CD8-positive, alpha-beta memory T cell (primary cell): ENCODE measurements at regions not wholly inside any gene's neighbourhood (a gene's known extent, or its start where the extent isn't known, plus 50 kb on each side); places are given as distances from the start of the nearest gene placed in this dataset.

Source experiments
- CTCF ChIA-PET: fragments of 350-600 bp; sonication (Branson Sonifier 250); formaldehyde crosslinking; loops from one replicate; lab custom pipeline; 2021; ENCODE audit warnings: antibody characterized with exemption; lab: Charles Lee
- POLR2A ChIA-PET: fragments of 350-600 bp; sonication (Branson Sonifier 250); formaldehyde crosslinking; loops from one replicate; lab custom pipeline; 2021; ENCODE audit warnings: antibody characterized with exemption; lab: Charles Lee
- DNase-seq, 5 donors: peaks; one replicate each; pipeline versions ENCODE4 v3.0.0 to v3.0.0-alpha.2; 2020 to 2022; ENCODE audit warnings: mixed read lengths in 1 of 5
- H3K27ac ChIP-seq: one replicate; pipeline ENCODE4 v1.7.0; 2013; ENCODE audit warnings: low read depth, mild to moderate bottlenecking, low read length, moderate library complexity
- H3K27me3 ChIP-seq: 2 replicates; pipeline ENCODE4 v1.7.0; 2013; ENCODE audit warnings: low read length, mild to moderate bottlenecking; ENCODE audit not compliant: insufficient read depth, poor library complexity, severe bottlenecking
- H3K36me3 ChIP-seq: 2 replicates; pipeline ENCODE4 v1.7.0; 2013; ENCODE audit warnings: mild to moderate bottlenecking, low read length, moderate library complexity; ENCODE audit not compliant: insufficient read depth
- H3K4me1 ChIP-seq: 2 replicates; pipeline ENCODE4 v1.7.0; 2013; ENCODE audit warnings: mild to moderate bottlenecking, low read length, moderate library complexity; ENCODE audit not compliant: insufficient read depth
- H3K4me3 ChIP-seq: 2 replicates; pipeline ENCODE4 v1.7.0; 2013; ENCODE audit warnings: mild to moderate bottlenecking, low read length
- H3K9me3 ChIP-seq: 2 replicates; pipeline ENCODE4 v1.7.0; 2013; ENCODE audit warnings: mild to moderate bottlenecking, low read length
- H3K27ac Mint-ChIP-seq, 8 donors: one replicate each; pipeline ENCODE4 v1.8.0; 2020 to 2021; ENCODE audit warnings: mixed read lengths in 8 of 8, mild to moderate bottlenecking in 6 of 8, inconsistent platforms in 3 of 8, moderate library complexity in 3 of 8
- H3K27me3 Mint-ChIP-seq, 2 donors: one replicate each; pipeline ENCODE4 v1.8.0; 2020 to 2021; ENCODE audit warnings: mixed read lengths in 2 of 2, mild to moderate bottlenecking in 1 of 2, moderate library complexity in 1 of 2
- H3K36me3 Mint-ChIP-seq, 3 donors: one replicate each; pipeline ENCODE4 v1.8.0; 2020 to 2021; ENCODE audit warnings: mixed read lengths in 3 of 3, inconsistent platforms in 1 of 3, mild to moderate bottlenecking in 1 of 3
- H3K4me1 Mint-ChIP-seq, 3 donors: one replicate each; pipeline ENCODE4 v1.8.0; 2020 to 2021; ENCODE audit warnings: mixed read lengths in 3 of 3, inconsistent platforms in 1 of 3, mild to moderate bottlenecking in 1 of 3
- H3K4me3 Mint-ChIP-seq, 7 donors: one replicate each; pipeline ENCODE4 v1.8.0; 2020 to 2021; ENCODE audit warnings: mixed read lengths in 7 of 7, mild to moderate bottlenecking in 6 of 7, moderate library complexity in 4 of 7, inconsistent platforms in 2 of 7
- H3K9me3 Mint-ChIP-seq, 5 donors: one replicate each; pipeline ENCODE4 v1.8.0; 2020 to 2022; ENCODE audit warnings: mixed read lengths in 5 of 5, mild to moderate bottlenecking in 3 of 5, moderate library complexity in 2 of 5, inconsistent platforms in 1 of 5

- Histone ChIP-seq H3K9me3 (no peaks in the 10 kb centered on the region), H3K27me3 (no peaks in the 10 kb centered on the region), H3K4me1 (peaks cover 3% of the 10 kb centered on the region), H3K4me3 (no peak overlapping the region), H3K36me3 (no peaks in the 10 kb centered on the region), H3K27ac (no peak overlapping the region)
- H3K27ac Mint-ChIP-seq, result peak overlapping the region in 1 of 8 donors; percentile 14
- DNase-seq, result no peak
- peaks cover 2 to 9% (median 3%) of the 10 kb centered on the region in 5 donors for H3K9me3 Mint-ChIP-seq
- no peaks in the 10 kb centered on the region for H3K27me3 Mint-ChIP-seq
- H3K4me1 Mint-ChIP-seq, result peaks cover 2 to 10% (median 6%) of the 10 kb centered on the region in 3 donors
- H3K36me3 Mint-ChIP-seq, result no peaks in the 10 kb centered on the region
- POLR2A ChIA-PET, result no interaction called here
- no peak overlapping the region for H3K4me3 Mint-ChIP-seq
- CTCF ChIA-PET, result no interaction called here
Measured at GRCh38 chr9:117545846-117546245, 131.0 kb upstream of the ASTN2 start.

GRCh38 chr9:117543089-117543488 is 128.2 kb upstream of the ASTN2 start:
- H3K4me1 Mint-ChIP-seq, result peaks cover 2 to 10% (median 6%) of the 10 kb centered on the region in 3 donors
- CTCF ChIA-PET, result no interaction called here
- H3K36me3 ChIP-seq, result no peaks in the 10 kb centered on the region
- H3K27ac ChIP-seq, result no peak overlapping the region
- POLR2A ChIA-PET, result no interaction called here
- H3K4me3 Mint-ChIP-seq, result no peak overlapping the region
- no peak for DNase-seq
- no peak overlapping the region for H3K27ac Mint-ChIP-seq
- H3K4me3 ChIP-seq, result no peak overlapping the region
- peaks cover 3% of the 10 kb centered on the region for H3K4me1 ChIP-seq
- peaks cover 0 to 6% (median 3%) of the 10 kb centered on the region in 5 donors for H3K9me3 Mint-ChIP-seq
- H3K27me3 Mint-ChIP-seq, result no peaks in the 10 kb centered on the region
- H3K27me3 ChIP-seq, result no peaks in the 10 kb centered on the region
- no peaks in the 10 kb centered on the region for H3K36me3 Mint-ChIP-seq
- H3K9me3 ChIP-seq, result no peaks in the 10 kb centered on the region

- Histone ChIP-seq H3K9me3 (no peaks in the 10 kb centered on the region), H3K36me3 (no peaks in the 10 kb centered on the region), H3K4me1 (no peaks in the 10 kb centered on the region), H3K27ac (no peak overlapping the region), H3K27me3 (no peaks in the 10 kb centered on the region), H3K4me3 (no peak overlapping the region)
- Mint-ChIP-seq H3K36me3 (no peaks in the 10 kb centered on the region), H3K27me3 (no peaks in the 10 kb centered on the region), H3K9me3 (peaks cover 2 to 6% (median 3%) of the 10 kb centered on the region in 5 donors), H3K27ac (no peak overlapping the region), H3K4me3 (no peak overlapping the region), H3K4me1 (peaks cover 2 to 6% (median 4%) of the 10 kb centered on the region in 3 donors)
- no peak for DNase-seq
- ChIA-PET CTCF (no interaction called here), POLR2A (no interaction called here)
Measured at GRCh38 chr9:117542021-117542420, 127.2 kb upstream of the ASTN2 start.

- Histone ChIP-seq H3K27me3 (no peaks in the 10 kb centered on the region), H3K36me3 (no peaks in the 10 kb centered on the region), H3K4me3 (no peak overlapping the region), H3K4me1 (no peaks in the 10 kb centered on the region), H3K27ac (no peak overlapping the region), H3K9me3 (no peaks in the 10 kb centered on the region)
- H3K4me3 Mint-ChIP-seq, result no peak overlapping the region
- H3K27ac Mint-ChIP-seq, result no peak overlapping the region
- H3K4me1 Mint-ChIP-seq, result peaks cover 0 to 1% (median 0%) of the 10 kb centered on the region in 3 donors
- no peaks in the 10 kb centered on the region for H3K27me3 Mint-ChIP-seq
- H3K36me3 Mint-ChIP-seq, result no peaks in the 10 kb centered on the region
- peaks cover 2 to 6% (median 3%) of the 10 kb centered on the region in 5 donors for H3K9me3 Mint-ChIP-seq
- no peak for DNase-seq
- ChIA-PET CTCF (no interaction called here), POLR2A (no interaction called here)
Measured at GRCh38 chr9:117541181-117541580, 126.3 kb upstream of the ASTN2 start.

- Histone ChIP-seq H3K27me3 (no peaks in the 10 kb centered on the region), H3K9me3 (no peaks in the 10 kb centered on the region), H3K27ac (no peak overlapping the region), H3K4me1 (no peaks in the 10 kb centered on the region), H3K36me3 (no peaks in the 10 kb centered on the region), H3K4me3 (no peak overlapping the region)
- CTCF ChIA-PET, result no interaction called here
- H3K4me3 Mint-ChIP-seq, result no peak overlapping the region
- H3K36me3 Mint-ChIP-seq, result no peaks in the 10 kb centered on the region
- H3K9me3 Mint-ChIP-seq, result peaks cover 0 to 5% (median 4%) of the 10 kb centered on the region in 5 donors
- no peak for DNase-seq
- H3K27ac Mint-ChIP-seq, result no peak overlapping the region
- H3K27me3 Mint-ChIP-seq, result no peaks in the 10 kb centered on the region
- POLR2A ChIA-PET, result no interaction called here
- no peaks in the 10 kb centered on the region for H3K4me1 Mint-ChIP-seq
Measured at GRCh38 chr9:117535973-117536372, 121.1 kb upstream of the ASTN2 start.

- H3K4me3 ChIP-seq, result no peak overlapping the region
- H3K27me3 ChIP-seq, result no peaks in the 10 kb centered on the region
- no peaks in the 10 kb centered on the region for H3K36me3 ChIP-seq
- H3K27me3 Mint-ChIP-seq, result no peaks in the 10 kb centered on the region
- CTCF ChIA-PET, result no interaction called here
- H3K9me3 Mint-ChIP-seq, result peaks cover 0 to 5% (median 4%) of the 10 kb centered on the region in 5 donors
- no peaks in the 10 kb centered on the region for H3K36me3 Mint-ChIP-seq
- no peak overlapping the region for H3K27ac Mint-ChIP-seq
- POLR2A ChIA-PET, result no interaction called here
- DNase-seq, result no peak
- H3K27ac ChIP-seq, result no peak overlapping the region
- no peaks in the 10 kb centered on the region for H3K9me3 ChIP-seq
- no peaks in the 10 kb centered on the region for H3K4me1 ChIP-seq
- H3K4me3 Mint-ChIP-seq, result no peak overlapping the region
- no peaks in the 10 kb centered on the region for H3K4me1 Mint-ChIP-seq
Measured at GRCh38 chr9:117535434-117535833, 120.6 kb upstream of the ASTN2 start.

- no peaks in the 10 kb centered on the region for H3K36me3 Mint-ChIP-seq
- no peaks in the 10 kb centered on the region for H3K4me1 ChIP-seq
- H3K9me3 Mint-ChIP-seq, result peaks cover 0 to 13% (median 2%) of the 10 kb centered on the region in 5 donors
- H3K36me3 ChIP-seq, result no peaks in the 10 kb centered on the region
- H3K27me3 Mint-ChIP-seq, result no peaks in the 10 kb centered on the region
- ChIA-PET POLR2A (no interaction called here), CTCF (no interaction called here)
- H3K27ac ChIP-seq, result no peak overlapping the region
- H3K4me3 ChIP-seq, result no peak overlapping the region
- DNase-seq, result no peak
- no peak overlapping the region for H3K4me3 Mint-ChIP-seq
- H3K4me1 Mint-ChIP-seq, result no peaks in the 10 kb centered on the region
- H3K27me3 ChIP-seq, result no peaks in the 10 kb centered on the region
- H3K9me3 ChIP-seq, result no peaks in the 10 kb centered on the region
- H3K27ac Mint-ChIP-seq, result no peak overlapping the region
Measured at GRCh38 chr9:117528225-117528624, 113.4 kb upstream of the ASTN2 start.

- H3K27me3 Mint-ChIP-seq, result no peaks in the 10 kb centered on the region
- no peak overlapping the region for H3K4me3 ChIP-seq
- no peak for DNase-seq
- H3K36me3 Mint-ChIP-seq, result no peaks in the 10 kb centered on the region
- no peaks in the 10 kb centered on the region for H3K4me1 Mint-ChIP-seq
- H3K27ac Mint-ChIP-seq, result no peak overlapping the region
- H3K9me3 Mint-ChIP-seq, result peaks cover 0 to 13% (median 2%) of the 10 kb centered on the region in 5 donors
- POLR2A ChIA-PET, result no interaction called here
- H3K9me3 ChIP-seq, result no peaks in the 10 kb centered on the region
- no peak overlapping the region for H3K27ac ChIP-seq
- no peaks in the 10 kb centered on the region for H3K27me3 ChIP-seq
- CTCF ChIA-PET, result no interaction called here
- no peak overlapping the region for H3K4me3 Mint-ChIP-seq
- no peaks in the 10 kb centered on the region for H3K4me1 ChIP-seq
- no peaks in the 10 kb centered on the region for H3K36me3 ChIP-seq
Measured at GRCh38 chr9:117526674-117527073, 111.8 kb upstream of the ASTN2 start.
